HEK293T (cell line): ENCODE measurements at regions not wholly inside any gene's neighbourhood (a gene's known extent, or its start where the extent isn't known, plus 50 kb on each side); places are given as distances from the start of the nearest gene placed in this dataset.
"Not testable (repeated sequence)": the region's sequence is repeated elsewhere in the genome, so short reads cannot be mapped to it uniquely, and the experiment has no call there.

Experiments used
- CTBP1 ChIP-seq: fragments of 450-650 bp; IDR thresholded peaks from 2 replicates; pipeline ENCODE4 v1.6.1; 2016; ENCODE audit warnings: borderline replicate concordance
- SUZ12 ChIP-seq: fragments of 450-650 bp; IDR thresholded peaks from 2 replicates; pipeline ENCODE4 v1.6.1; 2016; ENCODE audit warnings: mild to moderate bottlenecking

GRCh38 chr4:9102471-9103147 is 67.6 kb upstream of the FAM90A26 start:
- TF ChIP-seq CTBP1, SUZ12: not testable (repeated sequence)
